GM12891 (cell line): ENCODE measurements at regions not wholly inside any gene's neighbourhood (a gene's known extent, or its start where the extent isn't known, plus 50 kb on each side); places are given as distances from the start of the nearest gene placed in this dataset.

Source experiments
- POLR2A ChIP-seq: IDR thresholded peaks from 2 replicates; pipeline ENCODE4 v1.6.1; 2011; ENCODE audit warnings: low read depth, low read length, control low read depth
- POLR2AphosphoS5 ChIP-seq: IDR thresholded peaks from 2 replicates; pipeline ENCODE4 v1.6.1; 2011; ENCODE audit warnings: low read depth, low read length, control low read depth
- POU2F2 ChIP-seq: IDR thresholded peaks from 2 replicates; pipeline ENCODE4 v1.6.1; 2011; ENCODE audit warnings: low read depth, mild to moderate bottlenecking, control low read depth, low read length, moderate library complexity

DNA sequence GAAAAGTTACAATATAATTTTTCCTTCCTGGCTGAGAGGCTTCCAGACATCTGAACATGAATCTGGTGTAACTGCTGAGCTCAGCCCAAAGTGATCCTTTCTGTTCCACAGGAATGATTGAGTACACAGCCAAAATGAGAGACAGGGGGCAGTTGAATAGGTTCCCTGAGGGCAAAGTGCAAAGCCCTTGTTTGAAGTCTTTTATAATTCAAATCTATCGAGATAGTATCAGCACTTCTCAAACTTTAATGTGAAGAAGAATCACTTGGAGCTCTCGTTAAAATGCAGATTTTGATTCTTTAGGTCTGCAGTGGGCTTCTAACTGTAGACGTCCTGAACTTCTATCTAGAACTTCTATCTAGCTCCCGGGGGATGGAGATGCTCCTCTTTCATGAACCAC, 54.4 kb upstream of the BMP2K start:
- TF ChIP-seq POLR2AphosphoS5 (no peak), POU2F2 (no peak), POLR2A (no peak)
